ENCODE measurements at regions not wholly inside any gene's neighbourhood (a gene's known extent, or its start where the extent isn't known, plus 50 kb on each side); places are given as distances from the start of the nearest gene placed in this dataset.
A peak's percentile ranks its signal among the peaks of the same experiment; 100 is the strongest.

DNA sequence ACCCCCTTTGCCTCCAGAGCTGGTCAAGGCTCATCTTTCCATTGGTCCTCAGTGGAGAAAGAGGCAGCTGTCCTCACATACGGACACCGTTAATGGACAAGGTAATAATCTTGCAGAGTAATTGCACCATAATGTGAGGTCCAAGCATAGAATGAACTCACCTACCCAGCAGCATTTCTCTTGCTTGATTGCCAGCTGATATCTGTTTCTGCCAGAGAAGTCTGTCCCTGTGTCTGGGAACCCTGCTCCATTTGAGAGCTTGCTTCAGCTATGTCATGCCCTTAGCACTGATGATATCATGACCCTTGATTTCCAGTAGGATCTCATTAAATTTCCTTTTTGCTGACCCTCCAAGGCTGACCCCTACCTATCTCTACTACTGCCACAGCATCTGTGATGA, 154.6 kb downstream of the PIK3R1 start:
- Mint-ChIP-seq H3K27me3 (no peaks in the 10 kb centered on the region), H3K4me3 (no peak overlapping the region), H3K9me3 (peaks cover 16% of the 10 kb centered on the region), H3K27ac (peak overlapping the region; percentile 89), H3K36me3 (ENCODE audit: low read depth) (peaks cover 15% of the 10 kb centered on the region), H3K4me1 (peaks cover 44% of the 10 kb centered on the region)
- ChIA-PET POLR2A (no interaction called here), CTCF (interaction anchor here (0.8 to 1.5 kb wide), 4 partner anchors 8 to 52 kb away, joined by 3 to 4 read pairs (median 4); no protein-coding TSS in a partner anchor)
- DNase-seq, result no peak

DNA sequence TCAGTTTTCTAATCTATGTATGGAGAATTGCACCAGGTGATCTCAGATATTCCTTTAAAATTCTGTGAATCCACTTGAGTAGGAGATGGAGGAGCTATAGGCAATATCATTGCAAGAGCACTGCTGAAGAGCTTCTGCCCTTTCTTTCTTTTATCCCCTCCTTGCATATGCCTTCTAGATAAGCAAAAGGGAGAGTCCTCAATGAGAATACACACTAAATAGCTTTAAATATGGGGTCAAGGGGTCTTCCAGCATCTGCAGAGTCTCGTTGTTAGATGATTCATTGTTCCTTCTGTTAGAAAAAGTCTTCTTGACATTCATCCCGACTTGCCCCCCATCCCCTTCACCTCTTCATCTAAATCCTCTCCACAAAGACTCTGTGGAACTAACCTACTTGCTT, 156.1 kb downstream of the PIK3R1 start:
- H3K4me1 Mint-ChIP-seq, result peaks cover 42% of the 10 kb centered on the region
- peaks cover 16% of the 10 kb centered on the region for H3K9me3 Mint-ChIP-seq
- no peaks in the 10 kb centered on the region for H3K27me3 Mint-ChIP-seq
- DNase-seq, result no peak
- ChIA-PET POLR2A (no interaction called here), CTCF (interaction anchor here (0.7 kb wide), 1 partner anchor 10 kb away, joined by 3 read pairs; no protein-coding TSS in a partner anchor)
- H3K27ac Mint-ChIP-seq, result no peak overlapping the region
- peaks cover 13% of the 10 kb centered on the region for H3K36me3 Mint-ChIP-seq (ENCODE audit: low read depth)
- no peak overlapping the region for H3K4me3 Mint-ChIP-seq

GRCh38 chr5:68372161-68372560, 156.6 kb downstream of the PIK3R1 start:
- peaks cover 16% of the 10 kb centered on the region for H3K9me3 Mint-ChIP-seq
- no peaks in the 10 kb centered on the region for H3K27me3 Mint-ChIP-seq
- H3K4me1 Mint-ChIP-seq, result peaks cover 44% of the 10 kb centered on the region
- H3K27ac Mint-ChIP-seq, result no peak overlapping the region
- no peak overlapping the region for H3K4me3 Mint-ChIP-seq
- peaks cover 13% of the 10 kb centered on the region for H3K36me3 Mint-ChIP-seq (ENCODE audit: low read depth)
- no peak for DNase-seq
- POLR2A ChIA-PET, result no interaction called here
- CTCF ChIA-PET, result no interaction called here

GRCh38 chr5:68373050-68373449, 157.5 kb downstream of the PIK3R1 start:
- H3K27me3 Mint-ChIP-seq, result no peaks in the 10 kb centered on the region
- ChIA-PET POLR2A (no interaction called here), CTCF (interaction anchor here (1.2 kb wide), 1 partner anchor 149 kb away, joined by 3 read pairs; no protein-coding TSS in a partner anchor)
- H3K9me3 Mint-ChIP-seq, result peaks cover 16% of the 10 kb centered on the region
- no peak overlapping the region for H3K4me3 Mint-ChIP-seq
- no peak for DNase-seq
- H3K27ac Mint-ChIP-seq, result no peak overlapping the region
- H3K4me1 Mint-ChIP-seq, result peaks cover 47% of the 10 kb centered on the region
- peaks cover 13% of the 10 kb centered on the region for H3K36me3 Mint-ChIP-seq (ENCODE audit: low read depth)

GRCh38 chr5:68374796-68375518, 159.4 kb downstream of the PIK3R1 start:
- H3K4me1 Mint-ChIP-seq, result peaks cover 46% of the 10 kb centered on the region
- peaks cover 16% of the 10 kb centered on the region for H3K9me3 Mint-ChIP-seq
- ChIA-PET CTCF (no interaction called here), POLR2A (no interaction called here)
- H3K27ac Mint-ChIP-seq, result no peak overlapping the region
- no peak overlapping the region for H3K4me3 Mint-ChIP-seq
- H3K27me3 Mint-ChIP-seq, result no peaks in the 10 kb centered on the region
- peaks cover 7% of the 10 kb centered on the region for H3K36me3 Mint-ChIP-seq (ENCODE audit: low read depth)
- no peak for DNase-seq

DNA sequence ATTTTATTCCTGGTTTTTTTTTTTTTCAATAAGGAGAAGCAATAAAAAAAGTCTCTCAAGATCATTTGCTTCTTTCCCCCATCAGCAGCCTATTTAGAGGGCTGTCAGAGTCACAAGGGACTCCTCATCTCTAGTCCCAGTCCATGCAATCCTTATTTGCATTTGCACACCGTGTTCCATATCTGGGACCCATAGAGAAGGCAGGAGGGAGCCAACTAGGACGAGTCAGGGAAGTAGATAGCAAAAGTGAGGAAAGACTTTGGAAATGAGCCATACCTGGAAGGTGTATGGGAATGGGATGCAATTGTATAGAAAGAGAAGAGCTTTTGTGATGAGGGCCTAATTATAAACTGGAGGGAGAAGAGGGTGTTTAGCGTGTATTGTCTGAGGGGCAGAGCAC, 160.0 kb downstream of the PIK3R1 start:
- no peaks in the 10 kb centered on the region for H3K27me3 Mint-ChIP-seq
- no peak for DNase-seq
- H3K4me1 Mint-ChIP-seq, result peaks cover 46% of the 10 kb centered on the region
- no peak overlapping the region for H3K27ac Mint-ChIP-seq
- no peak overlapping the region for H3K4me3 Mint-ChIP-seq
- peaks cover 13% of the 10 kb centered on the region for H3K9me3 Mint-ChIP-seq
- peaks cover 6% of the 10 kb centered on the region for H3K36me3 Mint-ChIP-seq (ENCODE audit: low read depth)
- CTCF ChIA-PET, result no interaction called here
- POLR2A ChIA-PET, result no interaction called here

- no peak for DNase-seq
- Mint-ChIP-seq H3K4me3 (no peak overlapping the region), H3K4me1 (peaks cover 50% of the 10 kb centered on the region), H3K27me3 (no peaks in the 10 kb centered on the region), H3K9me3 (peaks cover 11% of the 10 kb centered on the region), H3K36me3 (ENCODE audit: low read depth) (peaks cover 4% of the 10 kb centered on the region), H3K27ac (no peak overlapping the region)
- ChIA-PET CTCF (interaction anchor here (0.6 to 2.0 kb wide), 3 partner anchors 9 to 26 kb away, joined by 3 to 7 read pairs (median 3); no protein-coding TSS in a partner anchor), POLR2A (no interaction called here)
Observed at GRCh38 chr5:68376935-68377334, 161.4 kb downstream of the PIK3R1 start.

DNA sequence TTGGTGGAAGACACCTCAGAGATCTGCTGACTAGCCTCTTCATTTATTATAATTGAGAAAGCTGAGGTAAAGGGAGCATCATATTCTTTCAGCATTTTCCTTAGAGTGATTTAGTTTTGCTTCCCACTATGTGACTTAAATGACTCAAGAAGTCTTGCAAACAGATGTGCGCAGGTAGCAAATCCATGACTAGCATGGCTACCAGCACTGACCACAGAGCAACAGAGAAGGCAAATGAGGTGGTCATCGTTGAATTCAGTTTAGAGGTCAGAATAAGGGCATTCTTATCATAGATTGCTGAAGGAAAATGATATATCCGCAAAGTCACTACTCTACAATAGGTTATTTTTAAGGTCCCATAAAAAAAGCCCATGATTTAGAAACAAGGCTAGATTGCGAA, 162.2 kb downstream of the PIK3R1 start:
- Mint-ChIP-seq H3K36me3 (ENCODE audit: low read depth) (peaks cover 7% of the 10 kb centered on the region), H3K27me3 (no peaks in the 10 kb centered on the region), H3K27ac (no peak overlapping the region), H3K9me3 (peaks cover 16% of the 10 kb centered on the region), H3K4me3 (no peak overlapping the region), H3K4me1 (peaks cover 56% of the 10 kb centered on the region)
- CTCF ChIA-PET, result interaction anchor here (0.6 to 2.0 kb wide), 6 partner anchors 7 to 102 kb away, joined by 3 to 7 read pairs (median 5); no protein-coding TSS in a partner anchor
- POLR2A ChIA-PET, result no interaction called here
- DNase-seq, result no peak

- ChIA-PET CTCF (interaction anchor here (0.5 to 2.0 kb wide), 15 partner anchors 8 to 123 kb away, joined by 3 to 7 read pairs (median 4); no protein-coding TSS in a partner anchor), POLR2A (no interaction called here)
Observed at GRCh38 chr5:68378204-68378820, 162.8 kb downstream of the PIK3R1 start.

GRCh38 chr5:68379275-68380036, 163.9 kb downstream of the PIK3R1 start:
- no peak for DNase-seq
- H3K9me3 Mint-ChIP-seq, result peaks cover 27% of the 10 kb centered on the region
- no peaks in the 10 kb centered on the region for H3K27me3 Mint-ChIP-seq
- H3K27ac Mint-ChIP-seq, result no peak overlapping the region
- no peak overlapping the region for H3K4me3 Mint-ChIP-seq
- CTCF ChIA-PET, result interaction anchor here (0.7 to 1.5 kb wide), 11 partner anchors 8 to 124 kb away, joined by 3 to 6 read pairs (median 3); no protein-coding TSS in a partner anchor
- POLR2A ChIA-PET, result no interaction called here
- H3K4me1 Mint-ChIP-seq, result peaks cover 68% of the 10 kb centered on the region
- H3K36me3 Mint-ChIP-seq (ENCODE audit: low read depth), result peaks cover 12% of the 10 kb centered on the region

More at GRCh38 chr5:68378204-68378820, 162.8 kb downstream of the PIK3R1 start:
- Mint-ChIP-seq H3K27ac (peak overlapping the region; percentile 82), H3K36me3 (ENCODE audit: low read depth) (peaks cover 8% of the 10 kb centered on the region), H3K27me3 (no peaks in the 10 kb centered on the region), H3K4me1 (peaks cover 60% of the 10 kb centered on the region), H3K4me3 (peak overlapping the region; percentile 28), H3K9me3 (peaks cover 19% of the 10 kb centered on the region)
- peak; percentile 44 for DNase-seq

DNA sequence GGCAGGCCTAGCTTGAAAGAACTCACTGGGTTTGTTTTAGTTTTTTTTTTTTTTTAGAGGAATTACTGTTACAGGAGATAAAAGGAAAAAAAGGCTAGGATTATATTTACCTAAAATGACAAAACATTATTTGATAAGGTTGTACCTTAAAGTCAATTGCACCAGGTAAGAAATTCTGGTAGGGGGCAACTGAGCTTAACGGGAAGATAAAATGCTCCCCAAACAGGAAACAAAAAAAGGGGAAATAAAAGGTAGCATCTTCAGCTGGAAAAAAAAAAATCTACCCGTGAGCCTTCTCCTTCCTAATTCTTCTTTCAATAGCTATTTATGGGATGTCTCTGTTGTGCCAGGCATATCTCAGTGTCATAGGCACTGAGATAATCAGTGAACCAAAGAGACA, 164.5 kb downstream of the PIK3R1 start:
- Mint-ChIP-seq H3K27ac (no peak overlapping the region), H3K36me3 (ENCODE audit: low read depth) (peaks cover 12% of the 10 kb centered on the region), H3K4me1 (peaks cover 74% of the 10 kb centered on the region), H3K4me3 (no peak overlapping the region), H3K27me3 (no peaks in the 10 kb centered on the region), H3K9me3 (peaks cover 27% of the 10 kb centered on the region)
- DNase-seq, result no peak
- CTCF ChIA-PET, result interaction anchor here (0.8 to 1.1 kb wide), 4 partner anchors 10 to 83 kb away, joined by 3 read pairs; no protein-coding TSS in a partner anchor
- POLR2A ChIA-PET, result no interaction called here

GRCh38 chr5:68381060-68381459, 165.5 kb downstream of the PIK3R1 start:
- Mint-ChIP-seq H3K36me3 (ENCODE audit: low read depth) (peaks cover 14% of the 10 kb centered on the region), H3K4me1 (peaks cover 80% of the 10 kb centered on the region), H3K4me3 (no peak overlapping the region), H3K9me3 (peaks cover 29% of the 10 kb centered on the region), H3K27me3 (peaks cover under 1% of the 10 kb centered on the region), H3K27ac (peak overlapping the region; percentile 72)
- ChIA-PET CTCF (interaction anchor here (0.6 to 1.4 kb wide), 9 partner anchors 10 to 107 kb away, joined by 3 to 4 read pairs (median 3); no protein-coding TSS in a partner anchor), POLR2A (no interaction called here)
- DNase-seq, result peak; percentile 19

Data from activated CD4-positive, alpha-beta T cell treated with anti-CD3 and anti-CD28 coated beads, Interleukin-2, amount 10 ng/mL, durations not matched to agents 7 days and 5 days (primary cell).